ENCODE measurements at regions not wholly inside any gene's neighbourhood (a gene's known extent, or its start where the extent isn't known, plus 50 kb on each side); places are given as distances from the start of the nearest gene placed in this dataset.

GRCh38 chr3:116767726-116768125, 58.1 kb downstream of the TUSC7 start:
- DNase-seq = no peak

GRCh38 chr3:116770815-116771450, 61.4 kb downstream of the TUSC7 start:
- DNase-seq = no peak

- DNase-seq = no peak
These were observed 67.6 kb downstream of the TUSC7 start for GRCh38 chr3:116776880-116777785.

DNA sequence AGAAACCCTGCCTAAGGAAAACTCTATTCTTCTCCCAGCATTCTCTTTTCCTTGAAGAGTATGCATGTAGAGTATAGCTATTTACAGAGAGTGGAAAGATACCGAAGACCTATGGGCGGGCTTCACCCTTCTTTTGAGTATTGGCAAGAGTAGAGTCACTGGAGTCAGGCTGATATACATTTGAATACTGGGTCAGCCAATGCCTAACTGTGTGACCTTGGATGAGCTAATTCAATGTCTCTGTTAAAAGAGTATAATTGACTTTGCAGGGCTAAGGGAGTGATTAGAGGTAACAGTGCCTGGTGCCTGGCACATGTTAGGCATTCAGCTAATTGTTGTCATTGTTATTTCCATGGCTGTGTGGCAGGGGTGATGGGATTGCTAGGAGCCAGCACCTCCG, 75.6 kb downstream of the TUSC7 start:
- no peak for DNase-seq

DNA sequence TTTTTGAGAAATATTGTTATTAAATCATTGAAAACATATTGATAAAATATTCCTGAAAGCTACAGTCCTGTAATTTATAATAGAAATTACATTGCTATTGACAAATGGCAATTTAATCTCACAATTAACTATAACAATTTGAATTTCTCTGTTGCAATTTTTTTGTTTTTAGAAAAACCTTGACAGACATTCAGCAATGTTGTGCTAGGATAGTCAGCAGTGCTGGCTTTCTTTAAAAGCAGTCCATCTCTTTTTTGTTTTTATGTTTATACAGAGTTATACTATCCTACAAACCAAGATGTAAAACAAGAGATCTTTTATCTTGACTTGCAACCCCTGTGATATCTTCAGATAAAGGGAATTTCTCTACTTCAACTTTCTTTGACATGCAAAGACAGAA, 93.1 kb downstream of the TUSC7 start:
- no peak for DNase-seq

DNA sequence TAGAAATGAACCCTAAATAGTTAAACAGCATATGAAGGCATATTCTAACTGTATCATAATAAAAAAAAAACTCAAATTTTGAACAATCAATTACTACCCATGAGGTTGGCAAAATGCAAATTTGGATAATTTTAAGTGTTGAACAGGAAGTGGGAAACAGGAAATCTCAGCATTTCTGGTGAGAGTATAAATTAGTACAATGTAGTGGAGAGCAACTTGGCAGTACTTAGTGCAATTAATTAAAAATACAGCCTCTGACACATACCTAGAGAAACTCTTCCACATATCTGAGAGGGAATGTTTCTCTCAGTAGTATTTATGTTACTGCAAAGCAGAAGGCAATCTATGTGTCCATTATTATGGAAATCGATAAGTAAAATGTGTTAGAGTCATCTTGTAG, 96.8 kb downstream of the TUSC7 start:
- no peak for DNase-seq

DNA sequence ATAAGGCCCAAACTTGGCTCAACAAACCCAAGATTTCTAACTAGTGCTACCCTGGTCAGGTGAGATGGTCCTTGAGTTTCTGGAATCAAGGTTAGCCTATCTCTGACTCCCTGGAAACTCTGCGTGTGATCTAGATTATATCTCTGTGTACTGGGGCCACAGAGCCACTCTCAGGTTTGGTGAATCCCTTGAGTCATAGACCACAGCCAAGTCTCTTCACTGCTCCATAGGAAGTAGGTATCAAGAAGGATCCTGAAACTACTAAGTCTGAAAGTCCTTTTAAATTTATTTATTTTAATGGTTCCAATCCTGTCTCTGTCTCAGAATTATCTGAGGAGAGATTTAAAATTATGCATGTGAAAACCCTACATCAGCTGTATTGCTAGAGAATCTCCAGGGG, 99.1 kb downstream of the TUSC7 start:
- no peak for DNase-seq

GRCh38 chr3:116809208-116809607, 99.6 kb downstream of the TUSC7 start:
- no peak for DNase-seq

GRCh38 chr3:116811754-116812153, 102.2 kb downstream of the TUSC7 start:
- DNase-seq = no peak

DNA sequence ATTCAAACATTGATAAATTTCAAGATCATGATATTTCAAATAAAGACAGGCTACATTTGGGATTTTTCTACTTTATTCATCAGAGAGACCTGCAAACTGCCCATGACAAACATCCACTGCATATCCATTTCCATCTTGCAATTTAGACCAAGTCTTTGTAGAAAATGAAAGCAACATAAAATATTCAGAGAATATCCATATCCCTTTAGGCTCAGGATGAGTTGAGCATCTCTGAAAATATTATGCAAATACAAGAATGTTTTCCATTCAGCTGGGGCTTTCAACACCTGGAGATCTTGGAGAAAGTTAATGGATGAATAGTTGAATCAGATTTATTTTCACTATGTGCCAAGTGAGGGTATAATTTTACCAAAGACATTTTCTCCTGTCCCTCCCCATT, 103.4 kb downstream of the TUSC7 start:
- no peak for DNase-seq

- no peak for DNase-seq
These were observed 105.7 kb downstream of the TUSC7 start for GRCh38 chr3:116815321-116815720.

DNA sequence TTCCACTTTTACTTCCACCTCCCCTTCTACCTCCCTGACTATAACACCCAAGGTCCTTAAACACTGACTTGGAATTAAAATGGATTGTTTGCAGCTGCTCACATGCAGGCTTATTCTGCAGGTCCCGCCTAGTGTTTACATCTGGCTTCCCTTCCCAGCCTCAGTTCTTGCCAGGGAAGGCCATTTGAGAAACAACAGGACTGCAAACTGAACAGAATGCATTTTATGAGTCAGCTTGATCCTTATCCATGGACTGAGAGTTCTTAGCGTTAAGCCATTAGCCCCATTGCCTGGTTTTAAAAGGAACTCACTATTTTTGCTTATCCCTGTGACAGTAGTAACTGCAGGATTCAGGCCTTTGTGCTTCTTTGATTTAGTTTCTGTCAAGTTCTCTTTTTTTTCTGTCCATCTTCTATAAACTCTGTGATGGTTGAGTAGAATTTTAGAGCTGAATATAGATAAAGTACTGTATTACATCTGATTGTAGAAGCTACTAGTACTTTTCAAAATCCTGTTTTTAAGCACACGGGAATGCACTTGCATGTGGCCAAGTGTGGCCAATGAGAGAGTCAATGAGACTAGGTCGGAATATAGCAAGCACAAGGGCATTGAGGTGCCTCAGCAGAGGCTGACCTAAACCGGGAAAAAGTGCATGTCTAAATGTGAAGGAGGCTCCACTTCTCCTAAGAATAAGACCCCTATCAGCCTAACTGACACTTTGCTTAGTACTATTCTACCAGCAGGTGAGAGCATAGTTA, 106.4 kb downstream of the TUSC7 start:
- no peak for DNase-seq

- DNase-seq = no peak
These were observed 111.8 kb downstream of the TUSC7 start for GRCh38 chr3:116821371-116821770.

DNA sequence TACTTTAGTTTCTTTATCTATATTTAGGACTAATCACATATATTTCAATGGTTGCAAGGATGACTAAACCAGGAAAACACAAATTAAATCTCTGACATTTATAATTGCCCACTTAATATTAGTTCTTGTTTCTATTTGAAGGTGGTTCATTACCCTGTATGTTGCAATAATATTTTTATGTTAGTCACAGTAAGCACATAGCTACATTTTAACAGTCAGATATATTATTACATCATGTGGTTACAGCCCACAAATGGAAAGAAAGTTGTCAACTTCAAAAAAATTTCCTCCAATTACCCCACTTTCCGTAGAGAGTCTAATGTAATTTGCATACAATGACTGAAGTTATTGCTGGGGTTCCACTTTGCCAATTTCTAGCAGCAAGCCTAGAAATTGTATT, 114.6 kb downstream of the TUSC7 start:
- no peak for DNase-seq

- DNase-seq = no peak
These were observed 123.6 kb downstream of the TUSC7 start for GRCh38 chr3:116833202-116833601.

DNA sequence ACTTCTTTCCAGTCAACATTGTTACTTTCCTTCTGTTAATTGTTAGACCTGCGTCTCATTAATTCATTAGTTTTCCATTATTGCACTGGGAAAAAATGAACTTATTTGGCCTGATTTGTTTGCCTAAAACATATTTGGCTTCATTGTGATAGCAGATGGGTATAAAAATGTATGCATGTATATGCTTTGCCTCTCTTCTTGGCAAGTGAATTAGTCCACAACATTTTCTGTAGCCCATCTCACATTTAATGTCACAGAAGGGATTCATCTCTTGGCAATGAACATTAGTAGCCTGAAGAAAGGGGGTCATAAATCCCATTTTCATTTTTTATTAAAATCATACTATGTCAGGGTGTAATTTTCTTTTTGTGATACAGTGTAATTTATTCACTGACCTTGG, 125.2 kb downstream of the TUSC7 start:
- no peak for DNase-seq

- DNase-seq = no peak
These were observed 126.1 kb downstream of the TUSC7 start for GRCh38 chr3:116835658-116836057.

DNA sequence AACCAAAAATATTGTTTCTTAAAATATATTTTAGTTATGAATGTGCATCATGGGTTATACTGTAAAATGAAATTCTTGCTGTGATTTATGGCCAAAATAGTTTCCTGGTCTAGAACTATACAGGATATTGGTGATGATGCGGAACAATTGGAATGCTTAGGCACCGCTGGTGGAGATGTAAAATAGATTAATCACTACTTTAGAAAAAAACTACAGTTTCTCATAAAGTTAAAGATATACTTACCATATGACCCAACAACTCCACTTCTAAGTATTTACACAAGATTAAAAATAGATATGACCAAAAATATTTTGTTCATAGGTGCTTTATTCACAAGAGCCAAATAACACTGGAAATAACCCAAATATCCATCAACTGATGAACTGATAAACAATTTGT, 126.7 kb downstream of the TUSC7 start:
- DNase-seq = no peak

DNA sequence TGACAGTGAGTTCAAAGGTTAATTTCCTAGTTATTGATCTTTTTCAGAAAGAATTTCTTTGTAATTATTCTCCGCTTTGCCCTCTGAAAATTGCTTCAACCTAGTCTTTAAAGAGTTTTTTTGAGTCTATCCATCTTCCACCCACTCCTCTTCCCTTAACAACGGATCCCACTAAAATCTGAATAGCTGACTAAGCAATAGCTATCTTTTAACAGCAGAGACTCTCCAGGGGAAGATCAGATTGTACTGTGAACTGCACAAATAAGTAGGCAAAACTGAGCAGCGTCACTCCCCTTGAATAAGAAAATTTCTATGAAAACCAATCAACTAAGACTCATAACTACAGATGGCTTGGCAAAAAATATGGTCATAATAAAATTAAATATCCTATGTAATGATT, 127.9 kb downstream of the TUSC7 start:
- no peak for DNase-seq

DNA sequence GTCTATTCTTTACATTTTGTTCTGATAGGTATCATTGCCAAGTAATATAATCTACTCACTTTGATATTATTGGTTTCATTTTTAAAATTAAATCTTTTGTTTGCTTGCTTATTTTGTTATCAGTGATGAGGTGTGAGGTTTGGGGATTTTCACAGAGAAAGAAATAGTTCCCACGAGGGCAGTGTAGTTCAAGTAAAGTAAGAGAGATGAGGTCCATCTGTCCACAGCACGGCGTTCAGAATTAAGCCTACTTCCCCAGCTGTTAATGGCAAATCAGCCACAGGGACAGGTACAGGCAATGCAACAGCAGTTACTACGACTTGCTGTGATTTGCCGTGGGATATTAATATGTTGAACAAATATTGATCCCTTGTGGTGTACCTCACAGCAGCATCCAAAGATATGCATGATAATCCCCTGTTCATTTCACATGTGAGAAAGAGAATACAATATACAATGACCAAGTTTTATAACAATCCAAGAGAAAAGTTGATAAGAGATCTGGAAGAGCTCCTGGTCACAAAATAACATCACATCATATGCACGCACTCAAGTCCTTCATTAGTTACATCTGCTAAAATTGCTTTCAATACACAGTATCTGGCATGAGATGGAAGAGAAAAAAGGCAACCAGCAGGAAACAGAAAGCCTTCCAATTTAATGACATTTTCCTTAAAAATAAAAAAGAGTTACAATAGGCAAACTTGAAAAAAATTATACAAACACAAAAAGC, 131.6 kb downstream of the TUSC7 start:
- no peak for DNase-seq

DNA sequence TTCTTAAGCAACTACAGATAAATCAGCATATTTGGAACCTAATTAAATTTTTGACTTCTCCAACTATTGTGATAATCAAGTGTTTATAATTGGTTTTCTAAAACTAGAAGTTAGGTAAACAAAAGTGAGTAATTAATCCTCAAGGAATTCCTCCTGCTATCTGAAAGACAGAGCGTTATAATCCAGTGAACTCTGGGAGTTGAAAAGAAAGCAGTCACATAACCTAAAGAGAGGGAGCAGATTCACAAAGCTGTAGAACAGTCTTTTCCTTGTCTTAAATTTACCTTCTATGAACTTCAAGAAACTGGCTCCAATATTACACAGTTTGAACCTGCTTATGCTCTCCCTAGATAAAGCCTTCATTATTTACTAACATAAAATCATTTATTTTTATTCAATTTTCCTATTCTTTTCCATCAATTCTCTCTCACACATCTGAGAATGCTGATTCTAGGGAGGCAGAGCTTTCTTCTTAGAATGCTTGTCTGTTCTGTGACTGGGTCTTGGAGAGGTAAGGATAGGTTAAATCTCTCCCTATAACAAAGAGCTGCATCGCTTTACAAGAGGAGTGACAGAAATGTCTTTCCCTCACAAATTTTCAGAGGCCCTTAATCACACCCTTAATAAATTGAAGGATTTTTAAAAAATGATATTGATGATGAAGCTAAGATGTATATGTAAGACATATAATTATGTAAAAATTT, 132.8 kb downstream of the TUSC7 start:
- no peak for DNase-seq

DNA sequence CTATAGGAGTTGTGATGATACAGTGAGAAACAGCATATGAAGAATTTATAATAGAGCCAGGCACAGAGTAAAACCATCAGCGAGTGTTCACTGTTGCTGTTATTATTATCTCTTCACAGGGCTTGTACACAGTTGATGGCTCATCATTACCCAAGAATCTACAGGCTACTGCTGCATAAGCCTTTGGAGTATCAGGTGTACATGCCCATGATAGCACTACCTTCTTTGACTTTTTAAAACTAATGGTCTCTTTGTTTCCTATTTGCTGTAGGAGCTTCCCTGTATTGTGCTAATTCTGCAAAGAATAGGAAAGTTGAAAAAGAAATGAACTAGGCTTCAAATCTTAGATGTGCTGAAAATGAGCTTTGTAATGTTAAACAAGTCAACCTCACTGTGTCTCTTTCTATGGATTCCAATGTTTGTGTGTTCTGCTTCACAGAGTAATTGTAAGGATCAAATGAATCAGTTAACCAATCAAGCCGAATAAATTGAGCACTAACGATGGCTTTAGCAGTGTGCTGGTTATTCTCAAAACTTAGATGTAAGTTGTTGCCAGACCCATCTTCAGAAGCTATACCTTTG, 138.8 kb downstream of the TUSC7 start:
- DNase-seq = no peak

Measured in effector CD4-positive, alpha-beta T cell (primary cell).